HL-60 (cell line): ENCODE measurements at regions not wholly inside any gene's neighbourhood (a gene's known extent, or its start where the extent isn't known, plus 50 kb on each side); places are given as distances from the start of the nearest gene placed in this dataset.

Experiments used
- DNase-seq, 2 experiments: peaks; one replicate each; pipeline ENCODE4 v3.0.0-alpha.2; 2010 to 2020; ENCODE audit warnings: low read depth in 1 of 2, low spot score in 1 of 2
- H3K27ac ChIP-seq: fragments of 250-450 bp; sonication (Bioruptor Pico); replicated peaks from 2 replicates; pipeline ENCODE4 v1.5.1; 2020; ENCODE audit warnings: mild to moderate bottlenecking, moderate library complexity
- H3K27me3 ChIP-seq: fragments of 250-450 bp; sonication (Bioruptor Pico); 2 replicates; pipeline ENCODE4 v1.5.1; 2021; ENCODE audit warnings: mild to moderate bottlenecking, moderate library complexity; ENCODE audit not compliant: insufficient read depth, poor library complexity, severe bottlenecking
- H3K4me3 ChIP-seq: replicated peaks from 2 replicates; pipeline ENCODE4 v1.5.1; 2011; ENCODE audit warnings: mild to moderate bottlenecking, control low read depth, low read length; ENCODE audit not compliant: insufficient read depth
- GABPA ChIP-seq: IDR thresholded peaks from 2 replicates; pipeline ENCODE4 v1.6.1; 2012; ENCODE audit warnings: low read depth
- POLR2AphosphoS5 ChIP-seq: IDR thresholded peaks from 2 replicates; pipeline ENCODE4 v1.6.1; 2012; ENCODE audit warnings: low read depth
- SPI1 ChIP-seq: IDR thresholded peaks from 2 replicates; pipeline ENCODE4 v1.6.1; 2012; ENCODE audit warnings: low read depth, mild to moderate bottlenecking, borderline replicate concordance
- TF ChIP-seq, protein P1 (sequence below): IDR thresholded peaks from 2 replicates; pipeline ENCODE4 v1.6.1; 2012; ENCODE audit warnings: low read depth; ENCODE audit not compliant: insufficient replicate concordance
- TF ChIP-seq, protein P2 (sequence below): IDR thresholded peaks from one replicate; pipeline ENCODE4 v1.5.1; 2011; ENCODE audit warnings: low read length, control low read depth, inconsistent platforms; ENCODE audit not compliant: insufficient read depth

DNA sequence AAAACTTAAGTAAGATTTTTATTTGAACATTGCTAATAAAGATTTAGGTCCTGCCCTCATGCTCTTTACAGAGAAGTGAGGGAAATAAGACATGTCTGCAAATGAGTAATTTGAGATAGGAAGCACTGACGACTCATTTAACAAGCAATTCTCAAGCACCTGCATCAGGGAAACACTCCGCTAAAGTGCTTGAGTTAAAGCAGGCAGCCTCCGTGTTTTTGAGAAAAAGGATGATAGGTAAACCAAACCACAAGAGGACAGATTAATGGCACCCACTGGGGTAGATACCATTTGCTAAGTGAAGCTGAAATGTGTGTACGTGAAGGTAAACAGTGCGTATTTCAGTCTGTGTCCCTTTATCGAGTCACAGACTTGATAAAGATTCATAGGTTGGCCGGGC lies 184.6 kb upstream of the CARD18 start:
- TF ChIP-seq POLR2AphosphoS5 (no peak), SPI1 (no peak)
- TF ChIP-seq, protein P1, sequence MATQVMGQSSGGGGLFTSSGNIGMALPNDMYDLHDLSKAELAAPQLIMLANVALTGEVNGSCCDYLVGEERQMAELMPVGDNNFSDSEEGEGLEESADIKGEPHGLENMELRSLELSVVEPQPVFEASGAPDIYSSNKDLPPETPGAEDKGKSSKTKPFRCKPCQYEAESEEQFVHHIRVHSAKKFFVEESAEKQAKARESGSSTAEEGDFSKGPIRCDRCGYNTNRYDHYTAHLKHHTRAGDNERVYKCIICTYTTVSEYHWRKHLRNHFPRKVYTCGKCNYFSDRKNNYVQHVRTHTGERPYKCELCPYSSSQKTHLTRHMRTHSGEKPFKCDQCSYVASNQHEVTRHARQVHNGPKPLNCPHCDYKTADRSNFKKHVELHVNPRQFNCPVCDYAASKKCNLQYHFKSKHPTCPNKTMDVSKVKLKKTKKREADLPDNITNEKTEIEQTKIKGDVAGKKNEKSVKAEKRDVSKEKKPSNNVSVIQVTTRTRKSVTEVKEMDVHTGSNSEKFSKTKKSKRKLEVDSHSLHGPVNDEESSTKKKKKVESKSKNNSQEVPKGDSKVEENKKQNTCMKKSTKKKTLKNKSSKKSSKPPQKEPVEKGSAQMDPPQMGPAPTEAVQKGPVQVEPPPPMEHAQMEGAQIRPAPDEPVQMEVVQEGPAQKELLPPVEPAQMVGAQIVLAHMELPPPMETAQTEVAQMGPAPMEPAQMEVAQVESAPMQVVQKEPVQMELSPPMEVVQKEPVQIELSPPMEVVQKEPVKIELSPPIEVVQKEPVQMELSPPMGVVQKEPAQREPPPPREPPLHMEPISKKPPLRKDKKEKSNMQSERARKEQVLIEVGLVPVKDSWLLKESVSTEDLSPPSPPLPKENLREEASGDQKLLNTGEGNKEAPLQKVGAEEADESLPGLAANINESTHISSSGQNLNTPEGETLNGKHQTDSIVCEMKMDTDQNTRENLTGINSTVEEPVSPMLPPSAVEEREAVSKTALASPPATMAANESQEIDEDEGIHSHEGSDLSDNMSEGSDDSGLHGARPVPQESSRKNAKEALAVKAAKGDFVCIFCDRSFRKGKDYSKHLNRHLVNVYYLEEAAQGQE: no peak
- TF ChIP-seq, protein P2, sequence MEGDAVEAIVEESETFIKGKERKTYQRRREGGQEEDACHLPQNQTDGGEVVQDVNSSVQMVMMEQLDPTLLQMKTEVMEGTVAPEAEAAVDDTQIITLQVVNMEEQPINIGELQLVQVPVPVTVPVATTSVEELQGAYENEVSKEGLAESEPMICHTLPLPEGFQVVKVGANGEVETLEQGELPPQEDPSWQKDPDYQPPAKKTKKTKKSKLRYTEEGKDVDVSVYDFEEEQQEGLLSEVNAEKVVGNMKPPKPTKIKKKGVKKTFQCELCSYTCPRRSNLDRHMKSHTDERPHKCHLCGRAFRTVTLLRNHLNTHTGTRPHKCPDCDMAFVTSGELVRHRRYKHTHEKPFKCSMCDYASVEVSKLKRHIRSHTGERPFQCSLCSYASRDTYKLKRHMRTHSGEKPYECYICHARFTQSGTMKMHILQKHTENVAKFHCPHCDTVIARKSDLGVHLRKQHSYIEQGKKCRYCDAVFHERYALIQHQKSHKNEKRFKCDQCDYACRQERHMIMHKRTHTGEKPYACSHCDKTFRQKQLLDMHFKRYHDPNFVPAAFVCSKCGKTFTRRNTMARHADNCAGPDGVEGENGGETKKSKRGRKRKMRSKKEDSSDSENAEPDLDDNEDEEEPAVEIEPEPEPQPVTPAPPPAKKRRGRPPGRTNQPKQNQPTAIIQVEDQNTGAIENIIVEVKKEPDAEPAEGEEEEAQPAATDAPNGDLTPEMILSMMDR: no peak
- no peak overlapping the region for H3K4me3 ChIP-seq
- no peak for DNase-seq
- H3K27ac ChIP-seq: no peak overlapping the region
- no peaks in the 10 kb centered on the region for H3K27me3 ChIP-seq

DNA sequence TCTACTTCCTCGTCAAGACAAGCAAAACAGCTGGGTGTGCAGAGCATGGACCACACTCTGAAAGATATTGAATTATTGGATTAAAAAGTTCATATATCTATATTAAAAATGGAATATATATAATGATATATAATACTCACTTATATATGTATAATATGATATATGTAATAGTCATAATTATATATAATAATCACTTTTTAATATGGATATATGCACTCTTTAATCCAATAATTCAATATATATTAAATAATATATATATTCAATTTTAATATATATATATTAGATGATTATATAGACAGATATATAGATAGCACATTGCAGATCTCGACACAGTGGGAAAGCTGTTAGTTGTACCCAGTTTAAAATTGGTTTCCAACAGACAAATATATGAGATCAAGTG lies 182.1 kb upstream of the CARD18 start:
- TF ChIP-seq, protein P2: no peak
- TF ChIP-seq GABPA (no peak), POLR2AphosphoS5 (no peak), SPI1 (no peak)
- TF ChIP-seq, protein P1: no peak
- no peak overlapping the region for H3K27ac ChIP-seq
- no peak overlapping the region for H3K4me3 ChIP-seq
- H3K27me3 ChIP-seq: no peaks in the 10 kb centered on the region
- no peak for DNase-seq

DNA sequence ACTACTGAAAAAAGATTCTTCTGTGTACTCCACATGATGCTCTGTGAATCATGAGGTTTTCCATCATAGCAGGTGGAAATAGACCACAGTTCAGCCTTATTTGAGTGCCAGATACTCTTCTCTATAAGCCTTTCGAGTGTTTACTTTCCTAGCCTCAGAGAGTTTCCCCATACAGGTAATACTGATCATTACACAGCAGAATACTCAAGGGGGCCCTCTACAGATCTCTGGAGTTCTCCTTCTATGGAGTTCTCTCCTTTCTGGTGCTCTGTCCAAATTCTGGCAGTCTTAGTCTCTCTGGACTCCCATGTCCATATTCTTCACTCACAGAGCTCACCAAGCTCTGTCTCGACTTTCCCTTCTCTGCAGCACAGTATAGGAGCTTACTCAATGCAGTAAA lies 175.7 kb upstream of the CARD18 start:
- DNase-seq: no peak
- no peak overlapping the region for H3K27ac ChIP-seq
- no peak overlapping the region for H3K4me3 ChIP-seq
- H3K27me3 ChIP-seq: no peaks in the 10 kb centered on the region
- TF ChIP-seq POLR2AphosphoS5: no peak
- TF ChIP-seq, protein P2: no peak
- TF ChIP-seq SPI1: no peak
- no peak for TF ChIP-seq GABPA
- TF ChIP-seq, protein P1: no peak
